ENCODE measurements at regions not wholly inside any gene's neighbourhood (a gene's known extent, or its start where the extent isn't known, plus 50 kb on each side); places are given as distances from the start of the nearest gene placed in this dataset.

GRCh38 chr4:130077275-130077674 lies 981.3 kb downstream of the C4orf33 start:
- no peak for TF ChIP-seq FOXK2 (IDR thresholded peaks at IDR 0.05)
- no peak for TF ChIP-seq SP1 (IDR thresholded peaks at IDR 0.05)
- no peak for TF ChIP-seq BHLHE40 (IDR thresholded peaks at IDR 0.05; ENCODE audit: borderline replicate concordance)
- TF ChIP-seq HDGF (IDR thresholded peaks at IDR 0.05; ENCODE audit: borderline replicate concordance), result no peak
- no peak for TF ChIP-seq ZNF384 (IDR thresholded peaks at IDR 0.05)

Measured in HEK293T (cell line).